ENCODE measurements at regions not wholly inside any gene's neighbourhood (a gene's known extent, or its start where the extent isn't known, plus 50 kb on each side); places are given as distances from the start of the nearest gene placed in this dataset.

DNA sequence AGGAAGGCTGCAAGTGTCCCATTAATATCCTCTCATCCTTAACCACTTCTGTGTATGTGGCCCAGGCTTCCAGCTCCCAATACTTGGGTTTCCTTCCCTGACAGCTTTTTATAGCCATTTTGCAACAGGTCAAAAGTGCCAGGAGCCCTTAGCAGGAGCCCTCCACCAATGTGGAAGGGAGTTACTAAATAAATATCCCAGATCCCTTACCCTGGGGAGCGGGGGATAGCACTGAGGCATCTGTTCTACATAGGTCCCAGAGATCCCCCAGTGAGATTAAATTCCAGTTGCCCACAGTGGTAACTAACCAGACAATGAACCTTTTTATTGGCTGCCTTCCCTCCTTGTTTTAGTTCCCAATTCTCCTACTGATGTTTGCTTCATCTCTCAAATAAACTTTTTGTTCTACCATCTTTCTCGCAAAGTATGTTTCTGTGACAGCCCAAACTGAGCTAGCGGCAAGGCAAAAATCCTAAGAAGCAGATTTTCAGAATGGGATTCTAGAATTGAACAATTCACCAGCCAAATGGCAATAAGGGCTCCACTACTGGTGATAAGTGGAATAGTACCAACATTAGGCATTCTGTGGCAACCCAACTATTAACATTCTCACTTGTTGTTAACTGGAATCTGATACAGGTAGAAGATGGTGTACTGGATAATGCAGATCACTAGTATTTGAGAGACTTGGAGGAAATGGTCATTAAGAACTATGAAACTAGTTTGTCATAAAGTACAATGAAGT is 83.9 kb upstream of the MAPRE2 start:
- no peak overlapping the region for H3K9ac ChIP-seq (ENCODE audit: insufficient read length)
- H3K27ac ChIP-seq: no peak overlapping the region
- H3K4me3 ChIP-seq: no peak overlapping the region
- no peak for DNase-seq (ENCODE audit: low read depth, low spot score)
- TF ChIP-seq POLR2AphosphoS5 (IDR thresholded peaks at IDR 0.05; ENCODE audit: borderline replicate concordance, low read depth, low read length) (no peak), FOXP2 (optimal IDR thresholded peaks at IDR 0.05; ENCODE audit: control extremely low read depth, extremely low read length, insufficient read depth) (no peak), EZH2 (IDR thresholded peaks at IDR 0.05) (no peak)
- no peaks in the 10 kb centered on the region for H3K36me3 ChIP-seq (ENCODE audit: insufficient read depth, low read length)
- H3K9me3 ChIP-seq (ENCODE audit: low read depth, low read length): no peaks in the 10 kb centered on the region

DNA sequence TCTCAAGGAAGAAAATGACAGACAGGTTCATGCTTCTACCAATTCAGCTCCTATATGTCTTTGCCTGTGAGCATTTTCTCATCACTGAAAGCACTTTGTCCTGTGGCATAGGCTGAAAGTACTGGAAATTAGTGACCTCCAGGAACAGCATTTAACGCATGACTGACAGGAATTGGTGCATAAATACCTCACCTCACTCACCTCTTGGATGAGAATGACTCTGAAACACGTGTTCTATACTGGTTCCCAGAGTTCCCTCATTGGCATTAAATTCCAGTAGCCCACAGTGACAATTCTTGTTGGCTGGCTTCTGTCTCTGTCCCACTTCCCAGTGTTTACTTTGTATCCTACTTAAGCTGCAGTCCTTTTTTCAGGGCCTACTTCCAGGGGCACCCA is 83.4 kb upstream of the MAPRE2 start:
- Histone ChIP-seq H3K9ac (ENCODE audit: insufficient read length) (no peak overlapping the region), H3K36me3 (ENCODE audit: insufficient read depth, low read length) (no peaks in the 10 kb centered on the region), H3K27ac (no peak overlapping the region), H3K9me3 (ENCODE audit: low read depth, low read length) (no peaks in the 10 kb centered on the region), H3K4me3 (no peak overlapping the region)
- TF ChIP-seq EZH2 (IDR thresholded peaks at IDR 0.05) (no peak), POLR2AphosphoS5 (IDR thresholded peaks at IDR 0.05; ENCODE audit: borderline replicate concordance, low read depth, low read length) (no peak), FOXP2 (optimal IDR thresholded peaks at IDR 0.05; ENCODE audit: control extremely low read depth, extremely low read length, insufficient read depth) (no peak)
- no peak for DNase-seq (ENCODE audit: low read depth, low spot score)

DNA sequence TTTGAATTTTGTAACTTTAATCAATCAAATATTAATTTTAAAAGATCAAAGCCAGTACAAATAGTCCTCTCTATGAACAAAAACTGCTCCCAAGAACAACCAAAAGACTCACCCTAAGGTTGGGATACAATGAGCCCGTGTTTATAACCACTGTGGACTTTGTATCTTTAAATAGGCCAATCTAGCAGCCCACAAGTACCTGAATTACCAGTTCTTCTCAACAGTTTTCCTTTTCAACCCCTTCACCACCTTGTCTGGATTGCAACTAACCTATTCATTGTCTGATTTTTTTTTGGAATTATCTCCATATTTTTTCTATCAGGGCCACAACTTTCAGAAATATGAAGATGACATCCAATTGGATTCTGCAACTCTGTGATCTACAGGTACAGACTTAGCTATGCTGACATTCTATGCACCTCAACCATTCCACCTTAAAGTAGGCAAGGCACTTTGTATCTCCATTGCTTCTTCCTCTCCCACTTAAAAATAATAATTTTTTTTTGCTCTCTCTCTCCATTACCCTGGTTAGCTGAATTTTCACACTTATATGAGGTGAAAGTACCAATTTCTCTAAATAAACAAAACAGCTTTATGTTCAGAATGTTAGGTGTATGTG is 81.9 kb upstream of the MAPRE2 start:
- DNase-seq (ENCODE audit: low read depth, low spot score): no peak
- no peaks in the 10 kb centered on the region for H3K36me3 ChIP-seq (ENCODE audit: insufficient read depth, low read length)
- H3K27ac ChIP-seq: no peak overlapping the region
- H3K9ac ChIP-seq (ENCODE audit: insufficient read length): no peak overlapping the region
- H3K4me3 ChIP-seq: no peak overlapping the region
- no peaks in the 10 kb centered on the region for H3K9me3 ChIP-seq (ENCODE audit: low read depth, low read length)
- TF ChIP-seq POLR2AphosphoS5 (IDR thresholded peaks at IDR 0.05; ENCODE audit: borderline replicate concordance, low read depth, low read length): no peak
- no peak for TF ChIP-seq EZH2 (IDR thresholded peaks at IDR 0.05)
- TF ChIP-seq FOXP2 (optimal IDR thresholded peaks at IDR 0.05; ENCODE audit: control extremely low read depth, extremely low read length, insufficient read depth): no peak

DNA sequence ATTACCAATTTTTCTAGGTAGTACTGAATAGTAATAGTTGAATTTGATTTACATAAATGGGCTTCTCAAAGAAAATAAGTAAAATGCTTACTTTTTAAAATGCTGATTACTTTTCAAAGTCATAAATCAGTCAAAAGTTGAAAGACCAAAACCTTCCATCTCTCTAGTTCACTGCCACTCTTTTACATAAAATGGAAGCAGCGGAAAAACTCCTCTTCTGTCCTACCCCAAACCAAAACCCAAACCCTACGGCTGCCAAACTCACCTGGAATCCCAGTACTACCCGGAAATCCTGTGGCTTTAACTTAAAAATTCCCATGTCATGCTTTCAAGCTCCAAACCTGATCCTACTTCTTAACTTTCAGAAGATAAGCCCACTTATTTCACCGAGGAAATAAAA is 81.2 kb upstream of the MAPRE2 start:
- no peak for DNase-seq (ENCODE audit: low read depth, low spot score)
- TF ChIP-seq FOXP2 (optimal IDR thresholded peaks at IDR 0.05; ENCODE audit: control extremely low read depth, extremely low read length, insufficient read depth) (no peak), EZH2 (IDR thresholded peaks at IDR 0.05) (no peak), POLR2AphosphoS5 (IDR thresholded peaks at IDR 0.05; ENCODE audit: borderline replicate concordance, low read depth, low read length) (no peak)
- no peak overlapping the region for H3K9ac ChIP-seq (ENCODE audit: insufficient read length)
- no peaks in the 10 kb centered on the region for H3K36me3 ChIP-seq (ENCODE audit: insufficient read depth, low read length)
- H3K9me3 ChIP-seq (ENCODE audit: low read depth, low read length): no peaks in the 10 kb centered on the region
- H3K4me3 ChIP-seq: no peak overlapping the region
- no peak overlapping the region for H3K27ac ChIP-seq

DNA sequence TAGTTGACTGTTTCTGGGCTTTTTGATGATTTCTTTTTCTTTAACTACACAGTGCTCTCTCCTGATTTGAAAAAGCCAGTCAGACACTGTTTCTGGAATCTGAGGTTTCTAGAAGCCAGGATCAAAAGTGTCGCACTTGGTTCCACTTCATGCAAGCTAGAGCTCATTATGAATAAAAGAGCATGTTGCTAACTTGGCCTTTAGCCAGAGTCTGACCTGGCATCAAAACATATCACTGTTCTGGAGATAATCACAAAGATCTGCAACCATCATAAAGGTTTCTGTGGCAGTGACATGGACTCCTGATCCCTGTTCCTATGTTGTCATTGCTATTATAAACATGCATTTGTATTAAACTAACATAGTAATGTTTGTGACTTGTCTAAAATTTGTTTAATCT is 76.1 kb upstream of the MAPRE2 start:
- Histone ChIP-seq H3K9ac (ENCODE audit: insufficient read length) (no peak overlapping the region), H3K36me3 (ENCODE audit: insufficient read depth, low read length) (no peaks in the 10 kb centered on the region), H3K27ac (no peak overlapping the region), H3K4me3 (no peak overlapping the region), H3K9me3 (ENCODE audit: low read depth, low read length) (no peaks in the 10 kb centered on the region)
- no peak for TF ChIP-seq EZH2 (IDR thresholded peaks at IDR 0.05)
- no peak for TF ChIP-seq POLR2AphosphoS5 (IDR thresholded peaks at IDR 0.05; ENCODE audit: borderline replicate concordance, low read depth, low read length)
- TF ChIP-seq FOXP2 (optimal IDR thresholded peaks at IDR 0.05; ENCODE audit: control extremely low read depth, extremely low read length, insufficient read depth): no peak
- DNase-seq (ENCODE audit: low read depth, low spot score): no peak

DNA sequence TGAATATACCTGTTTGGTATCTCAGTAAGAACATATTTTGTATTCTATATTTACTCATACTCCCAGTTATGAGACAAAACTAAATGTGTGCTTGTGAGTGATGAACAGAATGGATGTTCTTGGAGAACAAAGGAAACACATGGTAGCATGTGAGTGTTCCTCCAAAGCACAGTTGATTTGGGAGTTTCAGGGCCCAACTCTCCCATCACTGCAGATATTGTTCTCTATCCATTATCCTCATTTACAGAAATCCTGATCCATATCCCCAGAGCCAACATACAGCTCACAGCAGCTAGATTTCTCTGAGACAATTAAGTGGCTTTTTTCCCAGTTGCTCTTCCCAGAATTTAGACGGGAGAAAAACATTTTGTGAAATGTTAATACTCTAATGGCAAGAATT is 75.6 kb upstream of the MAPRE2 start:
- Histone ChIP-seq H3K9me3 (ENCODE audit: low read depth, low read length) (no peaks in the 10 kb centered on the region), H3K4me3 (no peak overlapping the region), H3K9ac (ENCODE audit: insufficient read length) (no peak overlapping the region), H3K27ac (no peak overlapping the region), H3K36me3 (ENCODE audit: insufficient read depth, low read length) (no peaks in the 10 kb centered on the region)
- TF ChIP-seq FOXP2 (optimal IDR thresholded peaks at IDR 0.05; ENCODE audit: control extremely low read depth, extremely low read length, insufficient read depth): no peak
- TF ChIP-seq POLR2AphosphoS5 (IDR thresholded peaks at IDR 0.05; ENCODE audit: borderline replicate concordance, low read depth, low read length): no peak
- no peak for TF ChIP-seq EZH2 (IDR thresholded peaks at IDR 0.05)
- no peak for DNase-seq (ENCODE audit: low read depth, low spot score)

DNA sequence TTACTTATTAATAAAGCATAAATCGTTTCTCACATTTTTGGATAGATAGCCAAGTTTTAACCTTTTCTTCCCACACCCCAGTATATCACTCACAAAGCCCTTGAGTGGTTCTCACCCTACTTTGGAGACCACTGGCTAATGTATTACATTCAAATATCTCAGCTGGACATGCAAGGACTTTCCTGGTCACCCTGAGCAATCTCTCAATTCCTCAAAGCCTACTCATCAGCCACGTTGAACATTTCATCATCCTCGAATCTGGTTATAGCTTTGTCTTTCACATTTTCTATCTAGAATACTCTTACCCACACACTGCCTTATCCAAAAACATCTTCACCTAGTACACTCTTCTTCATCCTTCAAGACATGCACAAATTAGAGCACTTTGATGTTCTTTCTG is 71.1 kb upstream of the MAPRE2 start:
- H3K9me3 ChIP-seq (ENCODE audit: low read depth, low read length): no peaks in the 10 kb centered on the region
- TF ChIP-seq FOXP2 (optimal IDR thresholded peaks at IDR 0.05; ENCODE audit: control extremely low read depth, extremely low read length, insufficient read depth) (no peak), EZH2 (IDR thresholded peaks at IDR 0.05) (no peak), POLR2AphosphoS5 (IDR thresholded peaks at IDR 0.05; ENCODE audit: borderline replicate concordance, low read depth, low read length) (no peak)
- DNase-seq (ENCODE audit: low read depth, low spot score): no peak
- H3K27ac ChIP-seq: no peak overlapping the region
- no peak overlapping the region for H3K9ac ChIP-seq (ENCODE audit: insufficient read length)
- no peaks in the 10 kb centered on the region for H3K36me3 ChIP-seq (ENCODE audit: insufficient read depth, low read length)
- no peak overlapping the region for H3K4me3 ChIP-seq

DNA sequence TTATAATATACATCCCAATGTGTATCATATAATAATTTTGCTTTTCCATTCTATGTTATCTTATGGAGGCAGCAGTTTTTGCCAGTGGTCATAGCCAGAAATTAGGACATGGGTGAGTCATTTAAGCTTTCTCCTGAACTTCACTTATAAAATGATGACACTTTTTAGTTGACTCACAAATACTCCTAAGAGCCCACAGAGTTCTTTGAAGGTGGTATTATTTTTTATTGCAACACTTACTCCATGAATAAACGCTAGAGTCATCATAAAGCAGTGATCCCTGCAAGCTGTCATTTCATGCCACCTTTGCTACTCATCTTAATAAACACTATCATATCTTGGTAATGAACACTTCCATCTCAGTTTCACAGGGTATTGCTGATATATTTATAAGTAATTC is 69.9 kb upstream of the MAPRE2 start:
- H3K9me3 ChIP-seq (ENCODE audit: low read depth, low read length): no peaks in the 10 kb centered on the region
- H3K36me3 ChIP-seq (ENCODE audit: insufficient read depth, low read length): no peaks in the 10 kb centered on the region
- no peak overlapping the region for H3K9ac ChIP-seq (ENCODE audit: insufficient read length)
- no peak overlapping the region for H3K27ac ChIP-seq
- H3K4me3 ChIP-seq: no peak overlapping the region
- TF ChIP-seq EZH2 (IDR thresholded peaks at IDR 0.05): no peak
- TF ChIP-seq FOXP2 (optimal IDR thresholded peaks at IDR 0.05; ENCODE audit: control extremely low read depth, extremely low read length, insufficient read depth): no peak
- no peak for TF ChIP-seq POLR2AphosphoS5 (IDR thresholded peaks at IDR 0.05; ENCODE audit: borderline replicate concordance, low read depth, low read length)
- DNase-seq (ENCODE audit: low read depth, low spot score): no peak

Measured in SK-N-MC (cell line).